ENCODE measurements at regions not wholly inside any gene's neighbourhood (a gene's known extent, or its start where the extent isn't known, plus 50 kb on each side); places are given as distances from the start of the nearest gene placed in this dataset.

- TF ChIP-seq CTCF (conservative IDR thresholded peaks at IDR 0.05) (no peak), EZH2 (IDR thresholded peaks at IDR 0.05; ENCODE audit: low read depth) (no peak)
Measured at GRCh38 chr11:134501406-134502152, 89.5 kb upstream of the B3GAT1 start.
